ENCODE measurements at regions not wholly inside any gene's neighbourhood (a gene's known extent, or its start where the extent isn't known, plus 50 kb on each side); places are given as distances from the start of the nearest gene placed in this dataset.

DNA sequence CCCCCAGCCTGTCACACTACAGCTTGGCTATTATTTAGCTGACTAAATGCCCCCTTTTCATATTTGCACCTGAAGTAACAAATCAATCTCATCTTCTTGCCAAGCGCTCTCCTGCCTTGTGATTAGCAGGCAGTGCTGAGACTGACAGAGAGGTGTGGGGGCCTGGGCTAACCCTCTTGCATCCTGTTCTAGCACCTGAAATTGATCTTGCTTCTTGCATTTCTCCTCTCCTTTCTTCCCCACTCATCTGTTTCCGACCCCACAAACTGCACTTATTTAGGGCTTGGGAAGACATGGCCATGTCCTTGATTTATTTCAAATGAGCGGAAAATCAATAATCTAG, 309.0 kb upstream of the PROK2 start:
- H3K4me1 ChIP-seq = peaks cover 6% of the 10 kb centered on the region; the same call in 1 of the 2 replicates
- no peaks in the 10 kb centered on the region for H3K27me3 ChIP-seq
- TF ChIP-seq, protein P1, sequence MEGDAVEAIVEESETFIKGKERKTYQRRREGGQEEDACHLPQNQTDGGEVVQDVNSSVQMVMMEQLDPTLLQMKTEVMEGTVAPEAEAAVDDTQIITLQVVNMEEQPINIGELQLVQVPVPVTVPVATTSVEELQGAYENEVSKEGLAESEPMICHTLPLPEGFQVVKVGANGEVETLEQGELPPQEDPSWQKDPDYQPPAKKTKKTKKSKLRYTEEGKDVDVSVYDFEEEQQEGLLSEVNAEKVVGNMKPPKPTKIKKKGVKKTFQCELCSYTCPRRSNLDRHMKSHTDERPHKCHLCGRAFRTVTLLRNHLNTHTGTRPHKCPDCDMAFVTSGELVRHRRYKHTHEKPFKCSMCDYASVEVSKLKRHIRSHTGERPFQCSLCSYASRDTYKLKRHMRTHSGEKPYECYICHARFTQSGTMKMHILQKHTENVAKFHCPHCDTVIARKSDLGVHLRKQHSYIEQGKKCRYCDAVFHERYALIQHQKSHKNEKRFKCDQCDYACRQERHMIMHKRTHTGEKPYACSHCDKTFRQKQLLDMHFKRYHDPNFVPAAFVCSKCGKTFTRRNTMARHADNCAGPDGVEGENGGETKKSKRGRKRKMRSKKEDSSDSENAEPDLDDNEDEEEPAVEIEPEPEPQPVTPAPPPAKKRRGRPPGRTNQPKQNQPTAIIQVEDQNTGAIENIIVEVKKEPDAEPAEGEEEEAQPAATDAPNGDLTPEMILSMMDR (IDR thresholded peaks at IDR 0.05; ENCODE audit: low read depth, low read length) = no peak
- H3K9me3 ChIP-seq = no peaks in the 10 kb centered on the region
- no peak for DNase-seq
- H3K36me3 ChIP-seq = no peaks in the 10 kb centered on the region
- no peak overlapping the region for H3K4me3 ChIP-seq (ENCODE audit: low read depth, low read length)

DNA sequence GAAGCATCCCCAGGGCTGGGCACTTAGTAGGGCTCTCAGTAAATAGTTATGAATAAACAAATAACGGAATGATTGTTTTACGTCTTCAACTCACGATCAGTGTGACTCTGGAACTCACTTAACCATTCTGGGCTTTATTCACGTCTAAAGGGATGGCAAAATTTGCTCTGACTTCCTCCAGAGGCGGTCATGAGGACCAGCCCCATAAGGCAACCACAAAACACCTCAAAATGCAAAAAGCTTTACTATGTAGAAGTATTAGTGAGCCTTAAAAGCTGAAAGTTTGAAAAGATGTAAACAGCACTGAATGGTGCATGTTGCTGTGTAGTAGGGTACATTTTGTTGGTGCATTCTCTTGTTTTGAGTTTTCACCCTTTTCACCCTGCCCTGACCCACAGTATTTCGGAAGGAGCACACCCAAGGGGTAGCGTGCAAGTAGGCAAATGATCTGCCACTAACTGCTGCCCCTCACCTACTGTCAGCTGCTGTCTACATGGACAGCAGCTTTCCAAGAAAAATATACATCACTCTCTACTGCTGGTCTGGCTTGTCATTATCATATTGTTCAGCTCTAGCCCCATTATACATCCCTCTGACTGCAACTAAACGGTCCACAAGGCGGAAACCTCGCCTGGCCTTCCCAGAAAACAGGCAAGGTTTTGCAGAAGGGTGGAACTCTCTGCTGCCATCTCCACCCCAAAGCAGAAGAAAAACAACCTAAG, 308.5 kb upstream of the PROK2 start:
- Histone ChIP-seq H3K4me3 (ENCODE audit: low read depth, low read length) (no peak overlapping the region), H3K4me1 (peaks cover 6% of the 10 kb centered on the region; the same call in 1 of the 2 replicates), H3K9me3 (no peaks in the 10 kb centered on the region), H3K27me3 (no peaks in the 10 kb centered on the region), H3K36me3 (no peaks in the 10 kb centered on the region)
- TF ChIP-seq, protein P1 (IDR thresholded peaks at IDR 0.05; ENCODE audit: low read depth, low read length) = no peak
- no peak for DNase-seq

DNA sequence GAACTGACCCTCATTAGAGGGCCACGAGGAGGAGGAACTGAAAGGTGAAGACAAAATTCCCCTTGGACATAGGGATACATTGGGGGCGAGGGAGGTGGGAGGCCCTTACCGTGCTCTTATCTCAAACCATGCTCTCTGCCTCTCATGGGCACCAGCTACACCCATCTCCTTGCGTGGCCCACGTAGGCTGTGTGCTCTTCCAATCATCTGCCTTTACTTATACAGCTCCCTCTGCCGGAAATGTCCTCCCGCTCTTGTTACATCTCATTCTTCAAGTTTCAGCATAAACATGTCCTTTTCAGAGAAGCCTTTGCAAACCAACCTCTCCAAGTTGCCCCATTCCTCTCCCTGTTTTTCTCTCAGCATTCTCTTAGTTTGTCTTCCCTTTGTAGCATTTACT, 307.8 kb upstream of the PROK2 start:
- Histone ChIP-seq H3K27me3 (no peaks in the 10 kb centered on the region), H3K4me3 (ENCODE audit: low read depth, low read length) (no peak overlapping the region), H3K36me3 (no peaks in the 10 kb centered on the region), H3K4me1 (peaks cover 6% of the 10 kb centered on the region; the same call in 1 of the 2 replicates), H3K9me3 (no peaks in the 10 kb centered on the region)
- no peak for DNase-seq
- TF ChIP-seq, protein P1 (IDR thresholded peaks at IDR 0.05; ENCODE audit: low read depth, low read length) = no peak

DNA sequence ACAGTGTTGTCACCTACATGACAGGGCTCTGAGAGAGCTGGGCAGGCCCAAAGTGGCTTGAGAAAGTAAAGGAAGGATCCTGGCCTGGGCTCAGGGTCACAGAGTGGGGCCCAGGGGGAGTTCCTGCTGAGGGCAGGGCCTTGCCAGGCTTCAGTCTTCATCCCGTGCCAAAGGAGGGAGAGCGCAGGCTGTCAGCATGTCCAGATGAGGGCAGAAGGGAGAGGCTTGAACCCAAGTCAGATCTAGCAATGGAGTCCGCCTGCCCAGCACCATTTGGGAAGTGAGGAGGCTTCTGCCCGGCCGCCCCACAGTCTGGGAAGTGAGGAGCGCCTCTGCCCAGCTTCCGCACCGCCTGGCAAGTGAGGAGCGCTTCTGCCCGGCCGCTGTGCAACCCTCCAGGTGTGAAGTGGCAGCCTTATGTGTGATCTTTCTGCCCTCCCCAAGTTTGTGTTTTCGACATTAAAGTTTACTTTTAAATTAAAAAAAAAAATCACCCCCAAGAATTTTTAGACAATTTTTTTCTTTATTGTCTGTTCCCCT, 303.6 kb upstream of the PROK2 start:
- DNase-seq = no peak
- Histone ChIP-seq H3K27me3 (no peaks in the 10 kb centered on the region), H3K4me3 (ENCODE audit: low read depth, low read length) (no peak overlapping the region), H3K4me1 (peaks cover 9% of the 10 kb centered on the region), H3K9me3 (no peaks in the 10 kb centered on the region), H3K36me3 (no peaks in the 10 kb centered on the region)
- TF ChIP-seq, protein P1 (IDR thresholded peaks at IDR 0.05; ENCODE audit: low read depth, low read length) = peak; percentile 10; the same call in 1 of the 2 replicates

DNA sequence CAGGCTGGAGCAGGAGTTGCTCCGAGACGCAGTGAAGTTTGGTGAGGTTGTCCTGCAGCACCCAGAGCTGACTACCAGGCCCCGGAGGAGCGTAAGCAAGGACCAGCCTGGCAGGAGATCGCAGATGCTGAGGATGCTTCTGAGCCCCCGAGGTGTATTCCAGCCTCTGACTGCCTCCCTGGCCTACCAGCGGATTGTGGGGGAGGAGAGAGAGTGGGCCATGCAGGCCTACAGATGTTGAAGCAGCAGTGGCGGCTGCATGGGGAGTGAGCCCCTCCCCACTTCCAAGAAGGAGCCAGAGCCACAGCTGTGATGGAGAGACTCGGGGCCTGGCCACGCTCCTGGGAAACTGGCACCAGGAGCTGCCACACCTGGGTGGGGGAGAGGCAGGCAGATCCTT, 302.5 kb upstream of the PROK2 start:
- H3K36me3 ChIP-seq = no peaks in the 10 kb centered on the region
- no peak for DNase-seq
- TF ChIP-seq, protein P1 (IDR thresholded peaks at IDR 0.05; ENCODE audit: low read depth, low read length) = no peak
- H3K27me3 ChIP-seq = no peaks in the 10 kb centered on the region
- peaks cover 9% of the 10 kb centered on the region for H3K4me1 ChIP-seq
- H3K9me3 ChIP-seq = no peaks in the 10 kb centered on the region
- no peak overlapping the region for H3K4me3 ChIP-seq (ENCODE audit: low read depth, low read length)

DNA sequence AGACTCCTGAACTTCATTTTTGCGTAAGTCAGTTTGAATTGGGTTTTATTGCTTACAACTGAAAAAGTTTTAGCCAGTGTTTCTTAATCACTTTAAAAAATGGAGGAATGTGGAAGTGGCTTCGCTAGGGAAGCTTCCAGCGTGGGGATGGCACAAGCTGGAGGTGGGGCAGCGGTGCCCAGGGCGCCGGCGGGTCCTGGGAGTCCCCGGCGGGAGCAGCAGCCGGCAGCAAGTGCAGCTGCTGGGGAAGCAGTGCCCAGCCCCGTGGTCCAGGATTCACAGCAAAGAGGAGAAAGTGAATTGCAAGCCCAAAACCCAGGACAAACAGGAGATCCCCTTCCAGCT, 301.8 kb upstream of the PROK2 start:
- Histone ChIP-seq H3K4me3 (ENCODE audit: low read depth, low read length) (no peak overlapping the region), H3K36me3 (no peaks in the 10 kb centered on the region), H3K4me1 (peaks cover 9% of the 10 kb centered on the region), H3K27me3 (no peaks in the 10 kb centered on the region), H3K9me3 (no peaks in the 10 kb centered on the region)
- no peak for DNase-seq
- TF ChIP-seq, protein P1 (IDR thresholded peaks at IDR 0.05; ENCODE audit: low read depth, low read length) = no peak

All from BE2C (cell line).